BJ (cell line): ENCODE measurements at regions not wholly inside any gene's neighbourhood (a gene's known extent, or its start where the extent isn't known, plus 50 kb on each side); places are given as distances from the start of the nearest gene placed in this dataset.
"Not testable (repeated sequence)": the region's sequence is repeated elsewhere in the genome, so short reads cannot be mapped to it uniquely, and the experiment has no call there.

ENCODE experiments used
- CTCF ChIA-PET: fragments of 350-600 bp; formaldehyde crosslinking; extraction: SDS; loops from one replicate; lab custom pipeline; 2021; ENCODE audit warnings: antibody characterized with exemption, inconsistent platforms; lab: Yijun Ruan, JAX
- POLR2A ChIA-PET: fragments of 300-600 bp; sonication (Branson Sonifier 250); formaldehyde crosslinking; extraction: SDS; loops from one replicate; lab custom pipeline; 2021; ENCODE audit warnings: antibody characterized with exemption; lab: Charles Lee
- DNase-seq: peaks from one replicate; pipeline ENCODE4 v3.0.0-alpha.2; 2011; ENCODE audit warnings: low read depth
- H3K27me3 ChIP-seq: 2 replicates; pipeline ENCODE4 v1.6.0; 2011; ENCODE audit warnings: low read length; ENCODE audit not compliant: control insufficient read depth, insufficient read depth
- H3K36me3 ChIP-seq: 2 replicates; pipeline ENCODE4 v1.5.1; 2011; ENCODE audit warnings: low read length; ENCODE audit not compliant: control insufficient read depth, insufficient read depth
- H3K4me3 ChIP-seq: 2 replicates; pipeline ENCODE4 v1.5.1; 2011; ENCODE audit warnings: low read depth, mild to moderate bottlenecking, control low read depth, low read length
- TF ChIP-seq, protein P1 (sequence below): IDR thresholded peaks from 2 replicates; pipeline ENCODE4 v1.5.1; 2011; ENCODE audit warnings: low read depth, mild to moderate bottlenecking, control low read depth, inconsistent platforms, low read length, moderate library complexity; ENCODE audit not compliant: insufficient read depth

DNA sequence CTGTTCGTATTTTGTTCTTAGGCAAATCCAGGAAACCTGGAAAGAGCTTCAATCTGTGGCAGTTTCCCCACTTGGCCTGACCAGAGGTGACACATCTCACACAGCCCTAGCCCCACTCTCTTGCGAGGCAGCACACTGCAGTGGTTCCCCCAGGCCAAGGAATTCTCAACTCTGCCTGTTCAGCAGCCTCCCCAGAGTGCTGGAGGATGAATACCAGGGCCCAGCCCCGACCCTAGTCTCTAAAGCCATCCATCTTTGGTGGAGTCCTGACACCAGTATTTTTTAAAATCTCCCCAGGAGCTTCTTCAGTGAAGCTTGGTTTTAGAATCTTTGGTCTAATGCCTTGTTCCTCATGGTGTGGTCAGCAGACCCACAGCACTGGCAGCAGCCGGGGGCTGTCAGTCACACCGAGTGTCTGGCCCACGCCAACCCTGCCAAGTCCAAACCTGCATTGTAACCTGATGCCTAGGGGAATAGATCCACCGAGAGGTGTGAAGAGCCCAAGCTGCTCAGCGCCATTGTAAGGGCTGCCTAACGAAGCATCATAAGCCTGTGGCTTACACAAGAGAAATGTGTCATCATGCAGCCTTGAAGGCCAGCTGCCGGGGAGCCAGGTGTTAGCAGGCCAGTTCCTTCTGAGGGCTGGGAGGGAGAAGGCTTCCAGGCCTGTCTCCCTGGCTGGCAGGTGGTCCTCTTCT is 428.7 kb upstream of the ID2 start:
- CTCF ChIA-PET: interaction anchor here (0.9 to 1.2 kb wide), 2 partner anchors 11 to 15 kb away, joined by 3 read pairs; no protein-coding TSS in a partner anchor
- POLR2A ChIA-PET: interaction anchor here (0.6 kb wide), 1 partner anchor 9 kb away, joined by 3 read pairs; no protein-coding TSS in a partner anchor
- TF ChIP-seq, protein P1, sequence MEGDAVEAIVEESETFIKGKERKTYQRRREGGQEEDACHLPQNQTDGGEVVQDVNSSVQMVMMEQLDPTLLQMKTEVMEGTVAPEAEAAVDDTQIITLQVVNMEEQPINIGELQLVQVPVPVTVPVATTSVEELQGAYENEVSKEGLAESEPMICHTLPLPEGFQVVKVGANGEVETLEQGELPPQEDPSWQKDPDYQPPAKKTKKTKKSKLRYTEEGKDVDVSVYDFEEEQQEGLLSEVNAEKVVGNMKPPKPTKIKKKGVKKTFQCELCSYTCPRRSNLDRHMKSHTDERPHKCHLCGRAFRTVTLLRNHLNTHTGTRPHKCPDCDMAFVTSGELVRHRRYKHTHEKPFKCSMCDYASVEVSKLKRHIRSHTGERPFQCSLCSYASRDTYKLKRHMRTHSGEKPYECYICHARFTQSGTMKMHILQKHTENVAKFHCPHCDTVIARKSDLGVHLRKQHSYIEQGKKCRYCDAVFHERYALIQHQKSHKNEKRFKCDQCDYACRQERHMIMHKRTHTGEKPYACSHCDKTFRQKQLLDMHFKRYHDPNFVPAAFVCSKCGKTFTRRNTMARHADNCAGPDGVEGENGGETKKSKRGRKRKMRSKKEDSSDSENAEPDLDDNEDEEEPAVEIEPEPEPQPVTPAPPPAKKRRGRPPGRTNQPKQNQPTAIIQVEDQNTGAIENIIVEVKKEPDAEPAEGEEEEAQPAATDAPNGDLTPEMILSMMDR: no peak
- H3K27me3 ChIP-seq: no peaks in the 10 kb centered on the region
- no peaks in the 10 kb centered on the region for H3K36me3 ChIP-seq
- H3K4me3 ChIP-seq: no peak overlapping the region
- DNase-seq: no peak

DNA sequence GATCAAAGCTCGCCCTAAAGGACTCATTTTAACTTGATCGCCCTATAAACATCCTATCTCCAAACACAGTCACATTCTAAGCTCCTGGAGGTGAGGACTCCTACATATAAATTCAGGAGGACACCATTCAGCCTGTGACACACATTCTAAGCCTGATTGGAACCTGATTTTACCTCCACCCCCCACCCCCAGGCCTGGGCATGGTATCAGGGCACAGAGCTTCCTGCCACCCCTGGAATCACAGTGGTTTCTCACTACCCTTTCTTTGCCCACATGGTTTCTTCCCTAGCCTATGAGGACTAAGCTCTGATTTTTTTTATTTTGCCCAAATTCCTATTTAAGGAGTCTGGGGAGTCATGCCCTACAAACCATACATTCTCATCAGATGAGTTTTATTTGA is 428.1 kb upstream of the ID2 start:
- TF ChIP-seq, protein P1: no peak
- Histone ChIP-seq H3K27me3 (no peaks in the 10 kb centered on the region), H3K36me3 (no peaks in the 10 kb centered on the region), H3K4me3 (no peak overlapping the region)
- CTCF ChIA-PET: no interaction called here
- POLR2A ChIA-PET: interaction anchor here (0.6 kb wide), 1 partner anchor 8 kb away, joined by 3 read pairs; no protein-coding TSS in a partner anchor
- DNase-seq: no peak

DNA sequence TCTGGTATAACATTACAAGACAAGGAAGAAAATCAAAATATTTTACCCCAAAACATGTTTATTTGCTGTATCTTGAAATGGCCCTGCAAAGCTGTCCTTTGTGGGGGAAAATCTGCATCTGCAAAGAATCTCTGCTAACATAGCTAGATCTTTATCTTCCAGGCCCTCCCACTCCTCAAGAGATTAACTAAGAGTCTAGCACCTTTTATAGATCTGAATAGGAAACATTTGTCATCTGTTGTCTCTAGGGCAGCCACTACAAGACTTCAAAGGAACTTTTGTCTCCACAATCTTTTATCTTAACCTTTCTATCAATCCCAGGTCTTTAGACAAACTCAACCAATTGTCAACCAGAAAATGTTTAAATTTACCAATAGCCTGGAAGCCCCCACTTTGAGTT is 427.6 kb upstream of the ID2 start:
- DNase-seq, H3K27me3 ChIP-seq, H3K36me3 ChIP-seq, H3K4me3 ChIP-seq, CTCF ChIA-PET, POLR2A ChIA-PET: not testable (repeated sequence)

DNA sequence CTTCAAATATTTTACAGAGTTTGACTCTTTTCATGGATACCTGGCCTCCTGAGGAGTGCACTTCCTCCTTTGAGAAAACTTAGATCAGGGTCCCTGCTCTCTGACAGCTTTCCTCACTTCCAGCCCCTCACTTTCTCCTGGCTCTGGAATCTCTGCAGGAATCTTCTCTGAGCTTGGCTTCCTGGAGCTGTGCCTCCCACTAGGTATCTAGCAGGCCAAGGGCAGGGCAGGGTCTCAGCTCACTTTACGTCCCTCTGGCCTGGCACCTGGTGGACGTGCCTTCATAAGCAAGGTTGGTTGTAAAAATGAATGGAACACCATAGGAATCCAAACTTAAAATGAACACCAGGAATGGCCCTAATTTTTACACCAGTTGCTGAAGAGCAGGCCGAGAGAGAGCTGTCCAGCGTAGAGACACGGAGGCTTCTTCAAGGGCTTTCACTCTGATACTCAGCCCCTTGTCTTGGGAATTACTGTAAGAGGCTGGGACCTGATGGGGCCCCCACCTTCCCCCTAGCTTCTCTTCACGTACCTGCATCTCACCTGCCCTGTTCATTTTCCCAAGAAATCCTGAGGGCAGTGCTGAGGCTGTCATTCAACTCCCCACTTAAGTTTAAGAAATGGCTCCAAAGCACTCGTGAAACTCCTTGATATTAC is 426.9 kb upstream of the ID2 start:
- Histone ChIP-seq H3K4me3 (no peak overlapping the region), H3K36me3 (no peaks in the 10 kb centered on the region), H3K27me3 (no peaks in the 10 kb centered on the region)
- DNase-seq: no peak
- TF ChIP-seq, protein P1: no peak
- ChIA-PET CTCF (no interaction called here), POLR2A (no interaction called here)

DNA sequence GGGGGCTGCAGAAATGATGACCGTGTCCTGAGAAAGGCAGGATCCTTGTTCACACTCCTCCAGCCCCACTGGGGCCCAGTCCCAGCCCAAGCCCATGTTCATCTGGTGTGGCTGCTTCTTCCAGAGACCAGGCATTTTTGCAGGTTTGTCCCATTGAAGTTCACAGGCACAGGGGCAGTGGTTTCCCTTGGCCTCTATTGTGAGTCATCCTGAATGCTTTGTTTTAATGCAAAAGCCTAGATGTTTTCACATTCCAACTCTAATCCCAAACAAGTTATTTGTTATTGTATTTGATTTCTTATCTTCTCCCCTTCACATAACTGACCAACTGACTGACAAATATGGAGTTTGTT is 426.4 kb upstream of the ID2 start:
- TF ChIP-seq, protein P1: no peak
- no peak overlapping the region for H3K4me3 ChIP-seq
- POLR2A ChIA-PET: no interaction called here
- CTCF ChIA-PET: no interaction called here
- DNase-seq: no peak
- H3K36me3 ChIP-seq: no peaks in the 10 kb centered on the region
- no peaks in the 10 kb centered on the region for H3K27me3 ChIP-seq

DNA sequence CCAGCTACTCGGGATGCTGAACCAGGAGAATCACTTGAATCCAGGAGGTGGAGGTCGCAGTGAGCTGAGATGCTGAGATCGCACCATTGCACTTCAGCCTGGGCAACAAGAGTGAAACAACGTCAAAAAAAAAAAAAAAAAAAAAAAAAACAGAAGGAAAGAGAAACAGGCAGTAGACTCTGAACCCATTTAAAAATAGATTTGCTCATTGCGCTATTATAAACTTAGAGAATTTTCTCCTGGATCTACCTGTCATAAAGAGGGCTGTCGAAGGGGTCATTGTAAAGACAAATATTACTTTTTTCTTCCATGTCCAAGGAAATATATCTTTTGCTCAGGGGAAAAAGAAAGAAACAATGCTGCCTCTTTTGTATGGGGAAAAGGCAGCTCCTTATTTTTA is 425.0 kb upstream of the ID2 start:
- no peak for DNase-seq
- TF ChIP-seq, protein P1: no peak
- CTCF ChIA-PET: no interaction called here
- H3K36me3 ChIP-seq: no peaks in the 10 kb centered on the region
- POLR2A ChIA-PET: no interaction called here
- no peaks in the 10 kb centered on the region for H3K27me3 ChIP-seq
- H3K4me3 ChIP-seq: no peak overlapping the region
